OCI-LY3 (cell line): ENCODE measurements at regions not wholly inside any gene's neighbourhood (a gene's known extent, or its start where the extent isn't known, plus 50 kb on each side); places are given as distances from the start of the nearest gene placed in this dataset.

Experiments used
- EZH2phosphoT487 ChIP-seq: fragments of 200-600 bp; shearing (Covaris generic); IDR thresholded peaks from 2 replicates; pipeline ENCODE4 v1.6.1; 2018; ENCODE audit warnings: antibody characterized with exemption, mixed run types, low read depth
- TF ChIP-seq, protein P1 (sequence below): fragments of 200-600, 300-600 bp; sonication (generic); IDR thresholded peaks from 2 replicates; pipeline ENCODE4 v1.5.1; 2014; ENCODE audit warnings: antibody characterized with exemption, low read length, low read depth

DNA sequence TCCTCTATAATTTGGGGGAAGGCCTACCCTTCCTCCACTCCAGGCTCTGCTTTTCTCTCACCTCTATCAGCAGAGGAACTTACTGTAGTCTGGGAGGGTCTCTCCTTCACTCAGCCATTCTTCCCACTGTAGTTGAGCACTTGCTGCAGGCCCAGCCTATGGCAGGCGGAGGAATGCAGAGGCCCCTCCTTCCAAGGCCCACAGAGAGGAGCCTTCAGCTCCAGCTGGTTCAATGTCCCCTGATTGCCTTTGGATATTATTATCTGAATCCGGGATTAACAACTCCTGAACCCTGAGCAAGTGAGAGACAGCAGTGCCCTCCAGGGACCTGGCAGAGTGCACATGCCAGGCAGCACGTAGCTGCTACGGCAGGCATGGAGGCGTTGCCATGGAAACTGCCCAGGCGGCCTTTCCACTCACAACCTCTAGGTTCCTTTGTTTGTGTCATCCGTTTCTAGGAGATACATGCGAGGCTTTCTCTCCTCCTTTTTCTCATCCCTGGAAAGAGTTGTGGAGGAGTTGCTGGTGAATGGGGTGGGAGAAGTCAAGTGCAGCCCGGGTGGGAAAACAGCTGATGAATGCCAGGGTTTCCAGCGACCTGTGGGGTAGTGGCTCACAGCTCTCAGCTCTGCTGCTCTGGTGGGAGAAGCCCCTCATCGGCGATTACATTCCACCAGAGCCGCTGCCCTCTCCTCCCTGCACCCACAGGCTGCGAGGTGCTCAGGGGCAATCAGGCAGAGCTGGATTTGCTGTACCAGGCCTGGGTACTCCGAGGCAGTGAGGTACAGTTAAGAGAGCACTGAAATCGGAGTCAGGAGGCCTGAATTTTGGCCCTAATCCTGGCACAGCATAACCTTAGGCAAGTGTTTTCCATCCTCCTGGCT is 55.3 kb upstream of the HK2 start:
- TF ChIP-seq, protein P1, sequence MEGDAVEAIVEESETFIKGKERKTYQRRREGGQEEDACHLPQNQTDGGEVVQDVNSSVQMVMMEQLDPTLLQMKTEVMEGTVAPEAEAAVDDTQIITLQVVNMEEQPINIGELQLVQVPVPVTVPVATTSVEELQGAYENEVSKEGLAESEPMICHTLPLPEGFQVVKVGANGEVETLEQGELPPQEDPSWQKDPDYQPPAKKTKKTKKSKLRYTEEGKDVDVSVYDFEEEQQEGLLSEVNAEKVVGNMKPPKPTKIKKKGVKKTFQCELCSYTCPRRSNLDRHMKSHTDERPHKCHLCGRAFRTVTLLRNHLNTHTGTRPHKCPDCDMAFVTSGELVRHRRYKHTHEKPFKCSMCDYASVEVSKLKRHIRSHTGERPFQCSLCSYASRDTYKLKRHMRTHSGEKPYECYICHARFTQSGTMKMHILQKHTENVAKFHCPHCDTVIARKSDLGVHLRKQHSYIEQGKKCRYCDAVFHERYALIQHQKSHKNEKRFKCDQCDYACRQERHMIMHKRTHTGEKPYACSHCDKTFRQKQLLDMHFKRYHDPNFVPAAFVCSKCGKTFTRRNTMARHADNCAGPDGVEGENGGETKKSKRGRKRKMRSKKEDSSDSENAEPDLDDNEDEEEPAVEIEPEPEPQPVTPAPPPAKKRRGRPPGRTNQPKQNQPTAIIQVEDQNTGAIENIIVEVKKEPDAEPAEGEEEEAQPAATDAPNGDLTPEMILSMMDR, result no peak
- no peak for TF ChIP-seq EZH2phosphoT487
